Islet of Langerhans (tissue), 1 donor: ENCODE measurements at regions not wholly inside any gene's neighbourhood (a gene's known extent, or its start where the extent isn't known, plus 50 kb on each side); places are given as distances from the start of the nearest gene placed in this dataset.
"Not testable (repeated sequence)": the region's sequence is repeated elsewhere in the genome, so short reads cannot be mapped to it uniquely, and the experiment has no call there.

ENCODE experiments used
- FAIRE-seq: peaks from one replicate; lab custom pipeline; 2011; peaks lifted over from hg19 to GRCh38; lab: Jason Lieb, UNC

DNA sequence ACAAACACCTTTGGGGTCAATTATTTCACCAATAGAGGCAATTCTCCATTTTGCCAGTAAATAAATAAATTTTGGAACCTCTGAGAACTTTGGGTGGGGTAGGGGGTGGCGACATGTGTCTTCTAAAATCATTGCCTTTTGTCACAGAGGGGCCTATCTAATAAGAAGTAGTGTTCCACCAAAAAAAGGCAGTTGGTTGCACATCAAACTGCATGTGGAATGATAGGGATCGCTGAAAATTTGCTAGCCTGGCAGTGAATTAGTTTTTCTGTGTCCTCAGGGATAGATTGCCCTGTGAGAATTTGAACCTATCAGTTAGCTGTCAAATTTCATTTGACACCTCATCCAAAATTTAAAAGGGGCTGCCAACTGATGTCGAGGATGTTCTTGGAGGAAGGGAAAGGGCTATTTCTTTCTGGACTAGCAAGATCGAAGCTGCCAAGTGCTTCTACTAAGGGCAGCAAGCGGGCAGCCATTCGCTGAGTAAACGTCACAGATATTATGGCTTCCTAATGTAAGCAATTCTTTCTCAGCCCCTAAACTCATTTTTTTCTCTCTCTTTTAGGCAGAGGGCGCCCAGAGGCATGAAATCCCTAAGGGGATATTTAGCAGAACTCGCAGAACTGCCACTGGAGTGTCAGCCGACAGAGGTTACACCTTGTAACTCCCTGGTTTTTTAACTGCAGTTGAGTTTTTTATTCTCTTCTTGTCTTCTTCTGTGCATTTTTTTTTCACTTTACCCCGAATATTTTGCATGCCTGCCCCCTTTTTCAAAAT is 2208.1 kb upstream of the WWC1 start:
- no peak for FAIRE-seq

DNA sequence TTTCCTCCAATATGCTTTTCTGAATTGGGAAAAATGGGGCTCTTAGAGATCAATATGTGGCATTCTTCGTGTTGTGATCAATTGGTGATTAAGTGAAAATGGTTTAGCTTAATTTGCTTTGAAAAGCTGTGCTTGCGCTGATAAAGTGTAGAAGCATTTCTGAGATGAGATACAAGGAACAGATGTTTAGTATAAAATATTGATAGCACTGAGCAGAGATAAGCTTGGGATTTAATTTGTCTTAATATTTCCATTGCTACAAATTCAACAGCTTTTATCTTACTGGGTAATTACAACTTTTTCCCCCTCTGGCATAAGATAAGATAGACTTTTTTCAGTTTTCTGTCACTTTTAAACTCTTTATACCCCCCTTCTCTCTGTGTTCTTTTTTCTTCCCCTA is 2204.9 kb upstream of the WWC1 start:
- FAIRE-seq: no peak

DNA sequence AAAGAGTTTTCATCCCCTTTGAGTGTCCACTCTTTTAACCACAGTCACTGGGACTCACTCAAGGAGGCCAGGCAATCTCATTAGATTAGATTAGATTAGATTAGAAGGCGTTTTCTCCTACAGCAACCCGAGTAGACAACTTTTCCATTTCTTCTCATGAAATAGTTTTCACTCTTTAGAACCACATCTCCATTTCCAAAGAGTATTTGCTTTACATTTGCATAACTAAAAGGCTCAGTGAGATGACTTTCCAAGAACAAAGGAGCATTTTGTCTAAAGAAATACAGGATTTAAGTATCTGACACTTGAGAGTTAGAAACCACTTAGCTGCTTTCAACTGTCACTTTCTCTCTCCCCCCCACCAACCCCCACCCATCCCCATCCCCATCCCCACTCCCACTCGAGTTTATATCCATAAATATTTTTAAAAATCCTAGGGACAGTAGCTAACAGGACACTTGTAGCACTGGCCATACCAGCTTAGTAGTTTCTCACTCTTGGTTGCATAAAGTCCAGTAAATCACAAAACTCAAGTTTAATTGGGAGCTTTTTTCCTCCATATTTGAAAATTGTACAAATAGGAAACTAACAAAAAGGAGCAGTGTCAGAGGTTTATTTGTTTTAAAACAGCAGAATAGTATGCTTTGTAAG is 2202.9 kb upstream of the WWC1 start:
- FAIRE-seq: no peak

DNA sequence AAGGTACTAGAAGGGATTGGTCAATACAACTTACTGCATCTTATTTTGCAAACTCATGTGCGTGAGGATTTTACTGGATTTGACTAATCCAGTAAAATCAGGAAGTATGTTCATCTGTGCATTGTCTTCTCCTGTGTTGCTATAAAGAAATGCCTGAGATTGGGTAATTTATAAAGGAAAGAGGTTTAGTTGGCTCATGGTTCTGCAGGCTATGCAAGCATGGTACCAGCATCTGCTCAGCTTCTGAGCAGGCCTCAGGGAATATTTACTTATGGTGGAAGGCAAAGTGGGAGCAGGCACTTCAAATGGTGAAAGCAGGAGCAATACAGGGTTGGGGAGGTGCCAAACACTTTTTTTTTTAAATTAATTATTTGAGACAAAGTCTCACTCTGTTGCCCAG is 2199.5 kb upstream of the WWC1 start:
- FAIRE-seq: no peak

DNA sequence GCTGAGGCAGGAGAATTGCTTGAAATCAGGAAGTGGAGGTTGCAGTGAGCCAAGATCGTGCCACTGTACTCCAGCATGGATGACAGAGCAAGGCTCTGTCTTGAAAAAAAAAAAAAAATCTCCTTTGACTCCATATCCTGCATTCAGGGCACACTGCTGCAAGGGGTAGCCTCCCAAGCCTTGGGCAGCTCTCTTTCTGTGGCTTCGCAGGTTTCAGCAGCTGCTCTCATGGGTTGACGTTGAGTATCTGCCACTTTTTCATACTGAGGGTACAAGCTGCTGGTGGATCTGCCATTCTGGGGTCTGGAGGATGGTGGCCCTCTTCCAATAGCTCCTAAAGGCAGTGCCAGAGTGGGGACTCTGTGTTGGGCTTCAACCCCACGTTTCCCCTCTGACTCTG is 2198.1 kb upstream of the WWC1 start:
- FAIRE-seq: no peak

DNA sequence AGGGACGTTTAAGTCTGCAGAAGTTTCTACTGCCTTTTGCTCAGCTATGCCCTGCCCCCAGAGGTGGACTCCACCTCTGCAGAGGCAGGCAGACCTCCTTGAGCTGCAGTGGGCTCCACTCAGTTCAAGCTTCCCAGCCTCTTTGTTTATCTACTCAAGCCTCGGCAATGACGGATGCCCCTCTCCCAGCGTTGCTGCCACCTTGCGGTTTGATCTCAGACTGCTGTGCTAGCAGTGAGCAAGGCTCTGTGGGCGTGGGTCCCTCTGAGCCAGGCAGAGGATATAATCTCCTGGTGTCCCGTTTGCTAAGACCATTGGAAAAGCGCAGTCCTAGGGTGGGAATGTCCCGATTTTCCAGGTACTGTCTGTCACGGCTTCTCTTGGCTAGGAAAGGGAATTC is 2188.5 kb upstream of the WWC1 start:
- no peak for FAIRE-seq

DNA sequence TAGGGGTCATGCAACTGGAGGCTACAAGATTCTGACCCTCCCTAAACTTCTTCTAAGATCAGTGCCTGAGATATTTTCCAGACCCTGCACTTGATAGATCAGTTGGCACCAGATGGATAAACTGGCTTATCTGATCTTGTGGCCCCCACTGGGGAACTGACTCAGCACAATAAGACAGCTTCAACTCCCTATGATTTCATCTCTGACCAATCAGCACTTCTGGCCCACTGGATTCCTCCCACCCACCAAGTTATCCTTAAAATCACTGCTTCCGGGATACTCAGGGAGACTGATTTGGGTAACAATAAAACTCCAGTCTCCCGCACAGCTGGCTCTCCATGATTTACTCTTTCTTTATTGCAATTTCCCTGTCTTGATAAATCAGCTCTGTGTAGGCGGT is 2180.4 kb upstream of the WWC1 start:
- FAIRE-seq: no peak

DNA sequence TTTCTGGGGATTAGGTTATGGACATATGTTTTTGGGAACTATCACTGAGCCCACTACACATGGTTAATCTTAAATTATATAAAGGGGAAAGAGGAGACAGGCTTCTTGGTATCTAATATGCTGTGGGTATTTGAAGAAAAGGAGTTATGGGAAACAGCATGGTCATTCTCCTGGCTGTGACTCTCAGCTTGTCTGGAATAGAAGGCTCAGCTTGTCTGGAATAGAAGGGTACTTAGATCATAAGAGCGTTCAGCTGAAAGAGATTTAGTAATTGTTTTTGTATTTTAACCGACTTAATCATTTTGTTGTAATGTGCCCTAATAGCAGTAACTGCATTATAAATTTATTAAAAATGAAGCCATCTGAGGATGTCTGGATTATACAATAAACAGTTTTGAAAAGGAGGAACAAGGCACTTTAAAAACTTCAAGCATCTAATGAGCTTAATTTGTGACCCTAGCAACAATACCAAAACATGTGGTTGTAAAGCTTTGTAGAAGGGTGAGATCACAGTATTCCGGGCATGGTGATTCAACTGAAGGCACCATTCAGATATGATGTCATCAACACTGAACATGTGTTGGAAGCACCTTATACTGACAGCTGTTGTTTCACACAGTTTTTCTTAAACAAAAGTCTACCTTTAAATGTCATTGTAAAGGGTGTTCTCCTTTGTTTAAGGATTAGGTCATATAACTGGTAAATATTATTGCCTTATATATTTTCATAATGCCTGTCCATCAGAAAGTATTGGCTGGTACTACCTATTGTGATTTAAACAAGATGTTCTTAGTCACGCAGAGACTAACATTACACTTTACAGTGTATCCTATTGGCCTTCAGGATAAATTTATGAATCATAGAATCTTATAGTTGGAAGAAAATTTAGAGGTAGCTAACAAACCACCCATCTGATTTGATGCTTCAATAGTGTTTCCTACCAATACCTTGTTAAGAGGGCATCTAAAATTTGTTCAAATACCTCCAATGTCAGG is 2174.1 kb upstream of the WWC1 start:
- FAIRE-seq: peak; percentile 51

DNA sequence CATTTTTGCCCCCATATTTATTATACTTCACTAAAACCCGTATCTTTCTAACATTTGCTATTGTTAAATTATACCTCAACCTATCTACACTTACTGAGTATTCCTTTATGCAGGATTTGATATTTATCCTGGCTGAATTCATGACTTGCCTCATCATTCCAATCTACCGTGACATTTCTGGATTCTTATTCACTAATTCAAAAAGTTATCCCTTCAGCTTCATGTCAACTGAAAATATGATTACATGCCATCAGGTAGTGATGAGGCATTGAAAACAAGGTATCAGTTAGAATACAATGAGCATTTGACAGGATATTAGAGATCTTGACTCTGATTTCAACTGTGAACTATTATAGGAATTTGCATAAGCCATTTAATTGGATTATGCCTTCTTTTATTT is 2171.9 kb upstream of the WWC1 start:
- FAIRE-seq: no peak

DNA sequence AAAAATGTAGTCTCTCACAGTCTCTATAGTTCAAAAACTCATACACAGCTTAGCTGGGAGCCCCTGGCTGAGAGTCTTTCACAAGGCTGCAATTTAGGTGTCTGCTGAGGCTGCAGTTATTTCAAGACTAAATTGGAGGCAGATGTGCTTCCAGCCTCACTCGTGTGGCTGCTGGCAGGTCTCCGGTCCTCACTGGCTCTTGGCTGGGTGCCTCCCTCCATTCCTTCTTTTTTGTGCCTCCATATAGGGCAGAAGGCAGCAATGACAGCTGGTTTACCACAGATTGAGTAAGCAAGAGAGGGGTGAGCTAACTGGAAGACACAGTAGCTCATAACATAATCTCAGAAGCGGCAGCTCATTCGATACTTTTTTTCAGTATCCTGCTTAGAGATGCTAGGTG is 2167.7 kb upstream of the WWC1 start:
- no peak for FAIRE-seq

DNA sequence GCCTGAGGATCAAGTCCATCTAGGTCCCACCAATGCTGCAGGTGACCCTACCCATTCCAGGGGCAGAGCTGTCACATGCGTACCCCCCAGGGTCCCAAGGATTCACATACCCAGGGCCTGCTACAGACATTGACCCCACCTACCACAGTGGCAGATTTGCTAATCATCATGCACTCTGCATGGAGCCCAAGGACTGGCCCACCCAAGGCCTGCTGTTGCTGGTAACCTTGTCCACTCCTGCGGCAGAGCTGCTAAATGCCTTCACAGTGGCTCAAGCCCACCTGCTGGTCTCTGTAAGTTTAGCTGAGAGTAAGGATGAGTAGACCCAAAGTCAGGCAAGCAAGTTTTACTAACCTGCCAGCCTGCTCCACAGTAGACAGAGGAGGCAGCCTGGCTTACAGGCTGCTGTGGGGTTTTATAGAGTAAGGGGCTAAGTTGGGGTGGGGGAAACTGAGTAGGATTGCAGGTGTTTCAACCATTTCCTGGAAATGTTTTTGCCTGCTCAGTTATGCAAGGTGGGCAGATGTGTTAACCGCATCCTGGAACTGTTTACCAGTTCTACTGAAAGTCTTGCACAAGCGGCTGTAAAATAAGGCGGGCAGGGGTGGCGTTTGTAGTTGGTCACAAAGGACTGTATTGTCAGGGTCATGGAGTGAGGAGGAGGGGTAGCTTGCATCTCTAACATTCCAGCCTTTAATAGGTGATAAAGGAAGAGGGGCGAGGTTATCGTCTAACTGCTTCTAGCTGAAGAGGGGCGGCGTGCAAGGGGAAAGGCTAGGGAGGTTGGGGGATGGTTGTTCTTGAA is 2163.5 kb upstream of the WWC1 start:
- no peak for FAIRE-seq

DNA sequence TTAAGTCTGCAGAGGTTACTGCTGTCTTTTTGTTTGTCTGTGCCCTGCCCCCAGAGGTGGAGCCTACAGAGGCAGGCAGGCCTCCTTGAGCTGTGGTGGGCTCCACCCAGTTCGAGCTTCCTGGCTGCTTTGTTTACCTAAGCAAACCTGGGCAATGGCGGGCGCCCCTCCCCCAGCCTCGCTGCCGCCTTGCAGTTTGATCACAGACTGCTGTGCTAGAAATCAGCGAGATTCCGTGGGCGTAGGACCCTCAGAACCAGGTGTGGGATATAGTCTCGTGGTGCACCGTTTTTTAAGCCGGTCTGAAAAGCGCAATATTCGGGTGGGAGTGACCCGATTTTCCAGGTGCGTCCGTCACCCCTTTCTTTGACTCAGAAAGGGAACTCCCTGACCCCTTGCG is 2146.3 kb upstream of the WWC1 start:
- not testable (repeated sequence) for FAIRE-seq

DNA sequence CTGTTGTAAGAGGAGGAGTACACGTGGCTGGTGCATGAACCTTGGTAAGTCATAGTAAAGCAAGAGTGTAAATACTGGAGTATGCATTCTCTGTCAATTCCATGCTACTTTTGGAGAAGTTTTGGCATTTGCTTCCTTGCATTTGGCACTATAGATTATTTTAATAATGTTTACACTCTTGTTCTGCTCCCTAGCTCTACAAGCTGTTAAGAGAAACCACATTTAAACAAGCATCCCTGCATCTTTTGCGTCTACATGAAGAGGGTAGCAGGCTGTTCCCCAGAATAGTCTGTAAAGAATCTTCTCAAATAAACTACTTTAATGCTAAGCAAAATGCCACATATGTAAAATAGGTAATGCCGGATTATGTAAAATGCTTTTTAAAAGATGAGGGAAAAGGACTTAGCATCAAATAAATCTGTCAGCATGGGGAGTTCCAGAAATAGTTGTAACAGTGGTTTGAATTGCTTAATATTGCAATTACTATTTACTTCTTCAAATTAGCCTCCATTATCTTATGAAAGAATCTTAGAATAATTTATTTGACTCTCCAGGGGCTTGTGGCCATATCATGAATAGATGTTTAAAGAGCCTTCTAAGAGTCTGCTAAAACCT is 2127.3 kb upstream of the WWC1 start:
- peak; percentile 43 for FAIRE-seq

DNA sequence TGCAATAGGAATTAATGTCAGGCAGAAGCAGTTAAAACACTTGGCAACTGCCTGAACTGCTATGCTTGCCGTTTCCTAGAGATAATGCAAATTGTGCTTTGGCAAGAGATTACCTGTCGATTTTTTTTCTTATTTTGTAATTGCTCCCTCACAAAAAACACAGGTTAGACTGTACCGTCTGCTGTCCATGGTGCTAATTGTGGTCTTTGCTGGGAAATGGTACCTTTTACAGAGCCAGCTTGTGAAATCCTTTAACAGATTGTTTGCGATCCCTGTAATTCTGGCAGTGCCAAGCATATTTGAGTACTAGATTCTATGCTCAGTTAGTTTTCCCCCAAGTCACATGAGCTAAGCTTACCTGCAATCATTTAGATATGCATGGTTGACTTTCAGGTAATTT is 2125.8 kb upstream of the WWC1 start:
- FAIRE-seq: peak; percentile 69

DNA sequence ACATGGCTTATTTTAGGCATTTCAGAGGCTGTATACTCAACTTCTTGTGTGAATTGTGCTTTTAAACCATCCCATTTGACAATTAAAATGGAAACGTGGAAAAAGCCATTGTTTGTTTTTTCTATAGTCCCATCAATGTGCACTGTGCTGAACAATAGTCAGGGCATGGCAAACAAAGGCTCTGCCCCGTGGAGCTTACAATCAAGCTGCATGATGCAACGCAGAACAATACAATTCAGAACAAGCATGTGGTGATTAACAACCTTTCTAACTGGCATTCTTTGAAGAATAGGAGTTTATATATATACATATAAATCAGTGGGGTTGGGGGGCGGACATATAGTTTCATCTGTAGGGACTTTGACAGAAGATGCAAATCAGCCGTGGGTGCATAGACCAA is 2125.4 kb upstream of the WWC1 start:
- no peak for FAIRE-seq

DNA sequence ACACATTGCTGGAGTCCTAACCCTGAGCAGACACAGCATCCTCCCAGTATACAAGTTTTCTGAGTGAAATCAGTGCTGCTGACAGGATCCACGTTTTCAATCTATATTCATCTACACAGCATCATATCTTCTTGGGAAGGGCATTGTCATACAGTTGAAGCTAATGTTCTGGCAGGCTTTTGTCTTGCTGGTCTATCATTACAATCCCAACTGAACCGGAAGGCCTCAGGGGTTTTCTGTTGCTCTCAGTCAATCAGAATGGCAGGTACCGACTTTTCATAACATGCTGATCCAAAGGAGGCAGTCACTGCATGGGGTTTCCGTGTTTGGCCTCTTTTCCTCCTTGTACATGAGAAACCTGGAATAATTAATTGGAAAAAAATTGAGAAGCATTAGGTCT is 2118.8 kb upstream of the WWC1 start:
- no peak for FAIRE-seq

DNA sequence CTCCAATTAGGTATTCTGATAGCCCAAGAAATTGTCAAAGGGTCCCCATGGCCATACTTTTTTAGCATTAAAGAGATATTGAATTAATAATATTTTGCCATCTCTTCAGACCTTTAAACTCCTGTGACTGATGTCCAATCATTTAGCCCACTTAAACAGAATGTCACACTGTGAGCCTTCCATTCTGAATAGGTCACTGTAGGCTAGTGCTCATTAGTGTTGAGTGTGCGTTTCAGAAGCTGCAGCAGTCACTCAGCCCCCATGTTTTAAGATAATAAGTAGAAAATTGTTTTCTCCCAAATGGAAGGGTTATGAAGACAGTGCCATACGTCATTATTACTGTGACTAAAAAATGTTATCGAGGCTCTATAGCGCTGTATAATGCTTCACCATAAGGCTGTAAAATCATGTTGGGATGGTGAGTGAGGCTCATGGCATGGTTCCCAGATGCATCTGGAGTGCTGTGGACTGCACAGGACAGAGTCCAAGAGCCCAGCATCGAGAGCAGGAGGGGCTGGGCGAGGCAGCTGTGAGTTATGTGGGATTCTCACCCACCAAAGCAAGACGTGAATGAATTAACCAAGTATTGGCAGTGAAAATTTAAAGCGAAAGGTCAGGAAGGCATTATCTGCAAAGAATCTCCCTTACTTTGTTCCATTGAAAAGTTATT is 2112.9 kb upstream of the WWC1 start:
- FAIRE-seq: no peak

DNA sequence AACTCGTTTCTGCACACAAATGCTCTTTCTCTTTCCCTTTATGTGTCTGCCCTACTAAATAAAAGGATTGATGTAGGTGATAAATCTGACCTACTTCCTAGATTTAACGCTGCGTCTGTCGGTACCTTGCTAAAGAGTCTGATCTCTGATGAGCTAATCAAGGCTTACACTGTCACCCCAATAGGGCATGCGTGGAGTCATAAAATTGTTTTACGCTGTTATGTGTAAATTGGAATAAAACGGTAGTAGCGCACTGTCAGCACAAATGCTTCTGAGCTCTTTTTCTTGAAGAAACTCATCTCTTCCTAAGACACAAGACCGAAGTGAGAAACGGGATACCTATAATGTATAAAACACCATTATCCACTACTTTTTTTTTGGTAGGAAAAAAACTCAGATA is 2106.3 kb upstream of the WWC1 start:
- FAIRE-seq: no peak

DNA sequence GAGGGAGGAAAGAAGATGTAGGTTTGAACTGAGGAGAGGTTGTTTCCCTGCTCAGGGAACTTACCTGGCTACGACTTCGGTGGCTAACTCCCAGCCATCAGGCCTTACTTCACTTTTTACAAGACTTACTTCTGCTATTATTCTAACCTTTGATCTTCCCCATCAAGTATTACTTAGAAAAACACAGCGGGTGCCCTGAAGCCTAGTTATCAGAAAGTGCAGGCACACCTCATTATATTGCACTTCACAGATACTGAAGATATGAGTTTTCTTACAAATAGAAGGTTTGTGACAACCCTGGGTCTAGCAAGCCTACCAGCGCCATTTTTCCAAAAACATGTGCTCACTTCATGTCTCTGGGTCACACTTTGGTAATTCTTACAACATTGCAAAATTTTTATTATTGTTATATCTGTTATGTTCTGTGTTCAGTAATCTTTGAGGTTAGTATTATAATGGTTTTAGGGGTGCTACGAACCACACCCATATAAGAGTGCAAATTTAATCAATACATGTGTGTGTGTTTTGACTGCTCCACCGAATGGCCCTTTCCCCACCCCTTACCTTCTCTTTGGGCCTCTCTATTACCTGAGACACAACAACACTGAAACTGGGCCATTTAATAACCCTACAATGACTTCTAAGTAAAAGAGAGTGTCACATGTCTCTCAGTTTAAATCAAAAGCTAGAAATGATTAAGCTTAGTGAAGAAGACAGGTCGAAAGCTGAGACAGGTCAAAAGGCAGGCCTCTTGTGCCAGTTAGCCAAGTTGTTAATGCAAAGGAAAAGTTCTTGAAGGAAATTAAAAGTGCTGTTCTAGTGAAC is 2102.7 kb upstream of the WWC1 start:
- FAIRE-seq: no peak

DNA sequence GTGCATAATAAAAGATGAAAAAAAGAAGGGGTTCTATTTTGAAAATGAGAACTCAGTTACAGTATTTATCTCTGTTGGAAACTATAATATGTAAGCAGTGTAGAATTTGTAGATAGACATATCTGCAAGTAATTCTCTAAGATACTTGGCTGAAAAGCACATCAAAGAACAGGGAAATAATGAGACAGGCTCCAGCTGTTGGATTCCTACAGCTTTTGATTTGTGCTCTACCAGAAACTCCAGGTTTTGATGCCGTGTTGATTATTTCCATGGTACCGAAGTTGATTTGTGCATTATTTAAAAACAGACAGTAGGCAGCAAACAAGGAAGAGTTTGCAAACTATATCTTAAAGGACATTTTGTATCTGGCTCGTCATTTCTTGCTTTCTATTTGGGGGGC is 2098.7 kb upstream of the WWC1 start:
- FAIRE-seq: no peak
